Fibroblast of the aortic adventitia (primary cell): ENCODE measurements at regions not wholly inside any gene's neighbourhood (a gene's known extent, or its start where the extent isn't known, plus 50 kb on each side); places are given as distances from the start of the nearest gene placed in this dataset.

ENCODE experiments used
- DNase-seq: peaks from one replicate; pipeline ENCODE4 v3.0.0-alpha.2; 2010; ENCODE audit warnings: low read depth
- H3K4me3 ChIP-seq: 2 replicates; pipeline ENCODE4 v1.5.1; 2011; ENCODE audit warnings: low read depth, mild to moderate bottlenecking, control low read depth, low read length, moderate library complexity
- CTCF ChIP-seq: IDR thresholded peaks from 2 replicates; pipeline ENCODE4 v1.5.1; 2011; ENCODE audit warnings: mild to moderate bottlenecking, low read length, control low read depth, inconsistent platforms; ENCODE audit not compliant: insufficient read depth

GRCh38 chr3:89622063-89622700, 514.8 kb downstream of the EPHA3 start:
- DNase-seq = peak; percentile 9
- H3K4me3 ChIP-seq = no peak overlapping the region
- no peak for TF ChIP-seq CTCF

GRCh38 chr3:89624494-89624893, 517.1 kb downstream of the EPHA3 start:
- DNase-seq = no peak
- H3K4me3 ChIP-seq = no peak overlapping the region
- no peak for TF ChIP-seq CTCF

- no peak for DNase-seq
- no peak for TF ChIP-seq CTCF
- H3K4me3 ChIP-seq = no peak overlapping the region
Observed at GRCh38 chr3:89625945-89626344, 518.5 kb downstream of the EPHA3 start.

GRCh38 chr3:89628856-89629670, 521.6 kb downstream of the EPHA3 start:
- DNase-seq = no peak
- no peak overlapping the region for H3K4me3 ChIP-seq
- no peak for TF ChIP-seq CTCF

- DNase-seq = no peak
- H3K4me3 ChIP-seq = no peak overlapping the region
- no peak for TF ChIP-seq CTCF
Observed at GRCh38 chr3:89635137-89635536, 527.7 kb downstream of the EPHA3 start.

GRCh38 chr3:89644716-89645115, 537.3 kb downstream of the EPHA3 start:
- TF ChIP-seq CTCF = no peak
- no peak for DNase-seq
- no peak overlapping the region for H3K4me3 ChIP-seq
